ENCODE measurements at regions not wholly inside any gene's neighbourhood (a gene's known extent, or its start where the extent isn't known, plus 50 kb on each side); places are given as distances from the start of the nearest gene placed in this dataset.

- TF ChIP-seq CTCF (IDR thresholded peaks at IDR 0.05): no peak
- Histone ChIP-seq H3K27ac (no peak overlapping the region), H3K9me3 (no peaks in the 10 kb centered on the region), H3K27me3 (no peaks in the 10 kb centered on the region), H3K4me1 (no peaks in the 10 kb centered on the region), H3K36me3 (no peaks in the 10 kb centered on the region), H3K4me3 (no peak overlapping the region)
- no peak for DNase-seq (ENCODE audit: low spot score in 2 of 2)
- intact Hi-C loops (cut with DNase I): no loop called here
Observed at GRCh38 chr5:3265936-3266335, 329.7 kb upstream of the IRX1 start.

DNA sequence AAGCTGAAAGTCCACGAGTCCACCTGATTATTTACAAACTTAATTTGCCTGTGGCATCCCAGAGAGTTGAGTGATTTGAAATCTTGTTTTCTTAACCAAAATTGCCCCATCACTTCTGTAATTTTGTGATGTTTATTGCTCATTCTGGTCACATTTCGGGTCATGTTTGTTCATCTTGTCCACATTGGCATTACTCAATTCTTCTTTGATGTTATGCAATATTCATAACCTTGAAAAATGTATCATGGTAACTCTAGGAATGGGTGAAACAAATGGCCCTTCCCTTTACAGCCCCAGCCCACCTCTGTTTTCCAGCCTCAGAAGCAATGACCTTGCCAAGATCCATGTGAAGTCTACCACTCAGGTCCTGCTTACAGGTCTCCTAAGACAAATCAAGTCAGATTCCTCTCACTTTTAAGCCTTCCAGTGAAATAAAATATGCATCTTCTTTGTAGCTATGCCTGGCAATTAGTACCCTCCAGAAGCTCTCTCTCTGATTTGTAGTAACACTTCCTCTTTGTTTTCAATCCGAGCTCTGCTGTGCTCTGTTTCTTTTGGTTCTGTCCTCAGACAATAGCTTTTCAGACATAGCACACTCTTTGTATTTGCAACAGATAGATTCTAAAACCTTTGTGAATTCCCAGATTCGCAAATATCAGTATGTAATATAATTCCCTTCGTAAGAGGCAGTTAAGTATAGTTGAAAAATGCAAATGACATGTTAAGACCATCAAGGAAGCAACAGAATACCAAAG, 330.3 kb upstream of the IRX1 start:
- no peaks in the 10 kb centered on the region for H3K9me3 ChIP-seq
- no peak for DNase-seq (ENCODE audit: low spot score in 2 of 2)
- TF ChIP-seq CTCF (IDR thresholded peaks at IDR 0.05): no peak
- no peak overlapping the region for H3K27ac ChIP-seq
- H3K27me3 ChIP-seq: no peaks in the 10 kb centered on the region
- H3K4me1 ChIP-seq: no peaks in the 10 kb centered on the region
- intact Hi-C loops (cut with DNase I): no loop called here
- no peak overlapping the region for H3K4me3 ChIP-seq
- no peaks in the 10 kb centered on the region for H3K36me3 ChIP-seq

DNA sequence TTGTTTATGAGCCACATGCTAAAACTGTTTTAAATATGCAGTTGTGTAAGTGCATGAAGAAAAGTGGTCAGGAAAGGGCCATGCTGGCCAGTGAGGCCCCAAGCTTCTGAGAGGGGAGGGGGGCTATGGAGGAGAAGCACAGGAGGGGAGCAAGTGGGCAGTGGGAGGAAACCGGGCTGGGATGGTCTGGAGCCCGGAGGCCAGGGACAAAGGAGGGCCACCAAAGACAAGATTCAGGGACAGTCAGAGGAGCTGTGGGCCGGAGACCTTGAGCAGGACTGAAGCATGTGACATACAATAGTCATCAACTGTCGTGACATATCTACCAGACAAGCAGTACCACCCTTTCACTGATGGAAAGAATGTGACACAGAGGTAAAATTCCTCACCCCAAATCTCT, 333.2 kb upstream of the IRX1 start:
- Histone ChIP-seq H3K4me3 (no peak overlapping the region), H3K9me3 (no peaks in the 10 kb centered on the region), H3K27me3 (no peaks in the 10 kb centered on the region), H3K36me3 (no peaks in the 10 kb centered on the region), H3K4me1 (no peaks in the 10 kb centered on the region), H3K27ac (no peak overlapping the region)
- no peak for DNase-seq (ENCODE audit: low spot score in 2 of 2)
- no peak for TF ChIP-seq CTCF (IDR thresholded peaks at IDR 0.05)
- intact Hi-C loops (cut with DNase I): no loop called here

DNA sequence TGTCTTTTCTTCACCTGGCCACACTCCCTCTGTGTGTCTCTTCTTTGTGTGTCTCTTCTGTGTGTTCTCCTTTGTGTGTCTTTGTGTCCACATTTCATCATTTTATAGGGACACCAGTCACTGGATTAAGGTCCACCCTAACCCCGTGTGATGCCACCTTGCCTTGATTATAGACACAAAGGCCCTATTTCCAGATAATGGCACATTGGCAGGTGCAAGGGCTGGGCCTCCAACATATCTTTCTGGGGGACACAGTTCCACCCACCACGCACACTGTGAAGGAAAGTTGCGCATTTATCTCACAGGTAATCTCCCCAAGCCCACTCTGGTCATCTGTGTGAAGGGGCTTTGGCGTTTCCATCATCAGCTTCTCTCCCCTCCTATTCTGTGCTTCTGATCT, 334.6 kb upstream of the IRX1 start:
- no peaks in the 10 kb centered on the region for H3K9me3 ChIP-seq
- H3K4me3 ChIP-seq: no peak overlapping the region
- intact Hi-C loops (cut with DNase I): no loop called here
- H3K27ac ChIP-seq: no peak overlapping the region
- no peaks in the 10 kb centered on the region for H3K27me3 ChIP-seq
- no peak for DNase-seq (ENCODE audit: low spot score in 2 of 2)
- H3K36me3 ChIP-seq: no peaks in the 10 kb centered on the region
- no peaks in the 10 kb centered on the region for H3K4me1 ChIP-seq
- no peak for TF ChIP-seq CTCF (IDR thresholded peaks at IDR 0.05)

GRCh38 chr5:3258050-3258449, 337.6 kb upstream of the IRX1 start:
- intact Hi-C loops (cut with DNase I): no loop called here
- TF ChIP-seq CTCF (IDR thresholded peaks at IDR 0.05): no peak
- no peak for DNase-seq (ENCODE audit: low spot score in 2 of 2)

DNA sequence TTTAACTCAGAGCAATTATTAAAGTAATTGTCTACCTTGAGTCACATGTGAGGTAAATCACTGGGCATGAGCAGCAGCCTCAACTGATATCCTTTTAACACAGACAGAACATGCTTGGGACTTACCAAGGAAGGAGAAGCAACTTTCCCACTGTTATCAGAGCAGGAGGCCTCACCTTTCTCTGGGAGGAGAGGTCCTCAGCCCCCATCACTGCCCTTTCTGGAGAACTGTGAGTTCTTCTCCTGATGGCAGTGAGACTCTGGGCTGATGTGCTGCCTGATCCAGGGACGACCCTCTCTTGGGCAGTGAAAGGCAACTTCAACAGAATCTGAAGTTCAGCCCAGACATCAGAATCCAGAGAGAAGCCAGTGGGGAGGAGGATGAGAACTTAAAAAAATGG, 343.4 kb upstream of the IRX1 start:
- H3K27me3 ChIP-seq: no peaks in the 10 kb centered on the region
- no peaks in the 10 kb centered on the region for H3K4me1 ChIP-seq
- H3K9me3 ChIP-seq: no peaks in the 10 kb centered on the region
- intact Hi-C loops (cut with DNase I): no loop called here
- no peak overlapping the region for H3K4me3 ChIP-seq
- H3K36me3 ChIP-seq: no peaks in the 10 kb centered on the region
- H3K27ac ChIP-seq: no peak overlapping the region
- DNase-seq (ENCODE audit: low spot score in 2 of 2): no peak
- TF ChIP-seq CTCF (IDR thresholded peaks at IDR 0.05): no peak

More at GRCh38 chr5:3258050-3258449, 337.6 kb upstream of the IRX1 start:
- Histone ChIP-seq H3K9me3 (no peaks in the 10 kb centered on the region), H3K4me1 (no peaks in the 10 kb centered on the region), H3K27me3 (no peaks in the 10 kb centered on the region), H3K36me3 (no peaks in the 10 kb centered on the region), H3K27ac (no peak overlapping the region), H3K4me3 (no peak overlapping the region)

All from ascending aorta (tissue), 2 donors.